HG03469 (cell line): ENCODE measurements at regions not wholly inside any gene's neighbourhood (a gene's known extent, or its start where the extent isn't known, plus 50 kb on each side); places are given as distances from the start of the nearest gene placed in this dataset.

ENCODE experiments used
- ATAC-seq: cut with Tn5 transposase; IDR thresholded peaks from one replicate; pipeline ENCODE4 v1.9.1; 2021; ENCODE audit warnings: mild to moderate bottlenecking, moderate library complexity, moderate number of reproducible peaks; ENCODE audit not compliant: unreplicated experiment

DNA sequence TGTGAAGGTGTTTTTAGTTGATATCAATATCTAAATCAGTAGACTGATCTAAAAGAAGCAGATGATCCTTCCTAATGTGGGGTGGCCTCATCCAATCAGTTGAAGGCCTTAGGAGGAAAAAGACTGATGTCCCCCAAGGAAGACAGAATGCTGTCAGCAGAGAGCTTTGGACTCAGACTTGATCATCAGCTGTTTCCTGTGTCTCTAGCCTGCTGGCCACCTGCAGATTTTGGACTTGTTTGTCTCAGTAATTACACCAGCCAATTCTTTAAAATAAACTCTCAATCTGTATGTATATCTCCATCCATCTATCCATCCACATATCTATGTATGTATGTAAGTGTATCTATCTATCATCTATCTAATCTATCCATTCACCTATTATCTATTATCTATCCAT is 301.3 kb downstream of the LPIN1 start:
- ATAC-seq = no peak

- no peak for ATAC-seq
These were observed 302.1 kb downstream of the LPIN1 start for GRCh38 chr2:12048550-12048949.

- ATAC-seq = peak; percentile 31
These were observed 304.0 kb downstream of the LPIN1 start for GRCh38 chr2:12050396-12050795.

- ATAC-seq = no peak
These were observed 305.4 kb downstream of the LPIN1 start for GRCh38 chr2:12051831-12052230.

DNA sequence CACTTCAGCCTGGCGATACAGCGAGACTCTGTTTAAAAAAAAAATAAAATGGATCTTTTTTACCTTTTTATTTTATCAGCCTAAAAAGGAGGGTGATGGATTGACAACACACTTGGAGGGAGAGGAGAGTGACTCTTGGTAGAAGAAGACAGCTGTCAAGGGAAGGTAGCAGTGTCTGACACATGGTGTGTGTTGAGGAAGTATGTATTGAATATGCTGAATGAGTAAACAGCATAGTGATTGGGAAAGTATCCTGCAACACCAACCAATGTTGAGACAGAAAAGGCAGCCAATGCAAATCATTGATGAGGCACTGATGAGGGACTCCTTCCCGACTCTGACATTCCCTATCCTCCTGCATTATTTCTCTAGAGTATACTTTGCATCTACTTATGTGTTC is 306.4 kb downstream of the LPIN1 start:
- no peak for ATAC-seq

DNA sequence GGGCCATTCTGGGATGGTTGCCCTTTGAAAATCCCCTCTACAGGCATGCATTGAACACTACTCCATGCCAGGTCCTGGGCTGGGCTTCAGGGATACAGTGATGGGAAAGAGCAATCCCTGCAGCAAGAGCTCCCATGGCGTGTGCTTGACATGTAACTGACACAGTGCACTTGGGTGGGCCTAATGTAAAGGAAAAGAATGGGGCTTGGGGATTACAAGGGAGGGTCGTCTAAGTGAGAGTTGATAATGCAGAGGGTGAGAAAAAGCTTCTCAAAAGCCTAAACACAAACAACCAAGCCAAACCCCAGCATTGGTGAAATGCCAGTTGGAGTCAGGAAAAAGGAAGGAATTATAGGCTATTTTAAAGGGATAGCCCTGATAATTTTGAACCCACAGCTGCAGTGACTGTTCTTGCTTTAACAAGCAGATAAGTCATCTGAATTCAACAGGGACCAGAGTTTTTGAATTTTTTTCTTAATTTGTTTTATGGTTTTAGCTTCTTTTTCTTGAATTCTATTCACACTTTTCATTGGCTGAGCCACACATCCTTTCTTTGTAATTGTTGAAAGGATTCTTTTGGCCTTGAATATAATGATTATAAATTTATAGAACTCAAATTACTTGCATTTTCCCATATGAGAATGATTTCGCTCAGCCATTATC is 308.7 kb downstream of the LPIN1 start:
- ATAC-seq = no peak

- ATAC-seq = peak; percentile 84
These were observed 311.2 kb downstream of the LPIN1 start for GRCh38 chr2:12057436-12058166.

GRCh38 chr2:12059616-12060441 is 313.4 kb downstream of the LPIN1 start:
- no peak for ATAC-seq

DNA sequence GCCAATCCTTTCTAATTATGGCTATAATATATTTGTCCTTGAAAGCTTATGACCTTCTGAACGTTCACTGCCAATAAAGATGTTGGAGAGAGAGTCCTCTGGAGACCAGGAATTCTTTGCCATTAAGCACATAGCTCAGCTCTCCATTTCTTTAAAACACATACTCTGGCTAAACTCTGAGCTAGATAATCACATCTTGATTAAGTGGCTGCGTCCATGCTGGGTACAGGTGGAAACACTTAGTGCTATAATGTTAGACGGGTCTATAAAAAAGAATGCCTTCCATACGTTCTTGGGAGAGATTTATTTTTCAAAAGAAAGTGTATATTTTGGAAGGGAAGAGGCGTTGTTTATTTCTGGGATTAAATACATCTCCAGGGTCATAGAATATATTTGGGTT is 314.5 kb downstream of the LPIN1 start:
- no peak for ATAC-seq

DNA sequence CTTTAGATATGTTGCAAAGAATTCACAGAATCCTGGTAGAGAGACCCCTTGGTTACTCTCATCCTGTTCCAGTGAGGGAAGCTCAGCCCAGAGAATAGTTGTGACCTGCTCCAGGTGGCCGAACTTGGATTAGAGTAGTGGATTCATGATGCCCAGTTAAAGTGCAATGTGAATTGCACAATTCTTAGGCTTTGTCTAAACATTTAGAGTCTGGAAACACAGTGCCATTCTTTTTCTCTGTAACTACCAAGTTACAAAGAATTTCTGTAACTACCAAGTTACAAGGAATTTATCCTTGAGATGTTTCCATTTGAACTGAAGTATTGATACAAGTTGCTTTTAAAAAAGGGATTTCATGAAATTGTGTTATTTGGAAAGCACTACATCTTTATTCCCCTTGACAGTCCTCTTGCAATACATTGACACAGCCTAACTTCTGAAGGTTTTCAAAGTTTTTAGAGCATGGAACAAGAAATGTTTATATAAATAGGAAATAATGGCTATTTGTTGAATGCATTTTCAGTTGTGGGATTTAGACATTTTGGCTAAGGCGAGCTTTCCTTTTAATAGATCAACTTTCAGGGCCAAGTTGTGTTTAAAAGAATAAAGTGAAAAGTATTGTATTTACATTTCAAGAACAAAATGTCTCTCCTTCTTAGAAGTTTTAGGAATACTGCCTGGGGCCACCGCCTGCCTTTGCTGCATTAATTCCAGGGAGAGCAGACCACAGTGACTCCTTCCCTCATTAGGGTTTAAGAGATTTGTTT is 315.0 kb downstream of the LPIN1 start:
- no peak for ATAC-seq

DNA sequence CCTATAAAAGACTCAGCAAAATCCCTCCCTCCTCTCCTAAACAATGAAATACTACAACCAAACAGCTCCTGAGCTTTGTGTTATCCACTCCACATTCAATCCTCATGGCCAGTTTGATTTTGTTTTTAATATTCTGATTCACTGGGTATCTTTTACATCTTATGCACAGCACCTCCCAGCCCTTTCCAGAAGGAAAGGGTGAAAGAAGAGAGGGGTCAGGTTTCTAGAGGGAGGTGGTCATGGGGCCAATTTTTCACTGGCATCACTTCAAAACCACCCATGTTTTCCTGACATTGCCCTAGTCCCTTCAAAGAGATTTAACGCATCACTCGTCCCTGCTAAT is 315.6 kb downstream of the LPIN1 start:
- no peak for ATAC-seq

DNA sequence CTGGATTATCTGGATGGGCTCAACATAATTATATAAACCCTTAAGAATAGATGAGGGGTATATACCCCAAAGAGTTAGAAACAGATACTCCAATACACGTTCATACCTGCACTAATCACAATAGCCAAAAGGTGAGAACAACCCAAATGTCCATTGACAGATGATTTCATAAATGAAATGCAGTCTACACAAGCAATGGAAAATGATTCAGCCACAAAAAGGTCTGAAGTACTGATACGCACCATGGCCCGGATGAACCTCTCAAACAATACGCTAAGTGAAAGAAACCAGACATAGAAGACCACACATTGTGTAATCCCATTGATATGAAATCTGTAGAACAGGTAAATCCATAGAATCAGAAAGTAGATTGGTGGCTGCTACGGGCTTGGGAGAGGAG is 316.8 kb downstream of the LPIN1 start:
- ATAC-seq = no peak

- ATAC-seq = no peak
These were observed 317.7 kb downstream of the LPIN1 start for GRCh38 chr2:12064153-12064552.

DNA sequence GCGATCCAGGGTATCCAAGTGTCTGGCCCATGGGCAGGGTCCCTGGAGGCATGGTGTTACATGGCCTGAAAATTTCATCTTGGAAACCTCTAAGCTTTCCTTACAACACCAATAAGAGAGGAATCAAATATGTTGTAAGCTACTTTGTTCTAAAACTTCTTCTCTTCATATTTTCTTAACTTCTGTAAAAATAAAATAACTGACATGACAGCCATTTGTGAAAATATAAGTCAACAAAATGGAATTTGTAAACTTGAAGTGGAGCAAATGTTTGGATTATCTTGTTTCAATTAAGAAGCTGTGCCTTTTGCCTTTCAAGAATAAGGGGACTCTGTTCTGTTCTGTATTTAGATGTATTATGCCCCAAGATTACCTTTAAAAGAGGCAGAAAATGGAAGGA is 319.7 kb downstream of the LPIN1 start:
- ATAC-seq = no peak

DNA sequence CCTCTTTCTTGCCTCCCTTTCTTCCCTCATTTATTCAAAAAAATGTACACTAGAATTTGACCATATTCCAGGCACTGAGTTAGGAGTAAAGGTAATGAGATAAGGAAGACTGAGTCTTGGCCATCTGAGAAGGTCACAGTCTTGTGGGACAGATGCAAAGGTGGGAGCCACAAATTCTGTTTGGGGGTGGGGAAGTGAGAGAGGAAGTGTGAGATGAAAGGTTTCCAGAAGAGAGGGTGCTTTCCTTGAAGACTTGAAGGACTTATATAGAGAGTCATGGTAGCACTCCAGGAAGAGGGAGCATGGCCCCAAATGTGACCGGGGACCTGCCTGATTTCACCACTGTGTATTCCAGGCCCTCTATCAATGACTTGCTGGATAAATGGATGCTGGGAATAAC is 320.6 kb downstream of the LPIN1 start:
- ATAC-seq = no peak

DNA sequence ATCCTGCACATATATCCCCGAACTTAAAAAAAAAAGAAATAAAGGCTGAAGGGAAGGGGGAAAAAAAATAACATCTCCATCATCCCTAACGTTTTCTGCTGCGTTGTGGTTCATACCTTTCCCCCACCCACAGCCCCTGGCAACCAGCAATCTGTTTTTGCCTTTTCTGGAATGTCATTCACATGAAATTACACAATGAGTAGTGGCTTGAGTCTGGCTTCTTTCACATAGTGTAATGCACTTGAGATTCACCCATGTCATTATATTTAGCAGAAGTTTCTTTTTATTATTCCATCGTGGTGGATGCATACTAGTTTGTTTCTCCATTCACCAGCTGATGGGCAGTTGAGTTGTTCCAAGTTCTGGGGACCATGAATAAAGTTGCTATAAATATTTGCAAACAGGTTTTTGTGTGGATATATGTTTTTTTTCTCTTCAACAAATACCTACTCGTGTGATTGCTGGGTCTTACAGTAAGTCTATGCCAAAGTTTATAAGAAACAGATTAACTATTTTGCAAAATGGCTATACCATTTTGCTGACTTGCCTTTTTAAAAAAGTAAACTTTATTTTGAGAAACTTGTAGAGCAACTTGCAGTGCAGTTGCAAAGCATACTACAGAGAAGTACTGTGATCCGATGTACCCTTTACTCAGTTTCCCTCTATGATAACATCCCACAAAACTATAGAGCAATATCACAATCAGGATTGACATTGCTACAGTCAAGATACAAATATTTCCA is 322.5 kb downstream of the LPIN1 start:
- no peak for ATAC-seq

DNA sequence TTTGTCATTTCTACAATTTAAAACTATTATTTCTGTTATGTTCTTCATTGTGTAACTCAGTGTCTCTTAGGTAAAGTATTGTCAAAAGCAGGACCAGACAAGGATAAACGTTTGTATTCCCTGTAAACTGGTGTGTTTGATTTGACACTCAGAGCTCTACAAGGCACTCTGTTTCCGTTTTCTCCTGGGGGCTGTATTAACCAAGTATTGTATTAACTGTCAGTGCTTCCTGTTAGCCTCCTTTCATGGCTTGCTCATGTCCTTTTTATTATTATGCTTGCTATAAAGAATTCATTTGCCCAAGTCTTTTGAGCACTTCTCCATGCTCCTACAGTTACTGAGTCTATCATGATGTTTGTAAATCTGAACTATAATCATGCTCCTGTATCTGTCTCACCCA is 323.7 kb downstream of the LPIN1 start:
- no peak for ATAC-seq

DNA sequence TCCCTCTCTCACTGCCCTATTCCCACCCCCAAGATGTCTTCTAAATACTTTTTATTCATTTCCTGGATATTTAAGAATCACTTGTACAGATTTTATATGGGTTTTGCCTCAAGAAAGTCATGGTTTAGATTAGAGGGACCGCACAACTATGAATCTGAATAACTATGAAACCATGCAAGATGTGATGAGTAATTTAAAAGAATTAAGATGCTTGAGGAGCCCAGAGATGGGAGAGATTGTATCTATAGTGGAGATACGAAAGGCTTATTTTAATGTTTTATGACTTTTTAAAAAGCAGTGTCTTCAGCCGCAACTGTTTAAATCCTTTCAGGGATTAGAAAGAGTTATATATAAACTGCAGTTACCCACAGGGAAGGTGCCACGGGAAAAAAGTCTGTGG is 324.1 kb downstream of the LPIN1 start:
- no peak for ATAC-seq

DNA sequence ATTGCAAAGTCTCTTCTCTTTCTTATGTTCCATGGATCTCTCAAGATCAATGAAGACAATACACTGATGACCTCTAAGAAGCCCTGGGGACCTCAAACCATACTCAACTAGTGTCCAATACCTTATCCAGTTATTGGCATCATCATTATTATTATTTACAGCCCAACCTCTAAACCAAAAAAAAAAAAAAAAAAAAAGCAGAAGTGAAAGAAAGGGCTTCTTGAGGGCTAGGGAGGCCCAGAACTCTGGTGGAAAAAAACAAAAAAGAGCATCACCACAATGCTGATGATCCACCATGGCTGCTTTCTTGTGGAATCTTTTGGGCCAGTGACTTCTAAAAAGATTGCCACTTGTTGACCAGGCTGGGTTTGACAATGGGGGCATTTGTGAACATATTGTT is 324.9 kb downstream of the LPIN1 start:
- peak; percentile 48 for ATAC-seq

DNA sequence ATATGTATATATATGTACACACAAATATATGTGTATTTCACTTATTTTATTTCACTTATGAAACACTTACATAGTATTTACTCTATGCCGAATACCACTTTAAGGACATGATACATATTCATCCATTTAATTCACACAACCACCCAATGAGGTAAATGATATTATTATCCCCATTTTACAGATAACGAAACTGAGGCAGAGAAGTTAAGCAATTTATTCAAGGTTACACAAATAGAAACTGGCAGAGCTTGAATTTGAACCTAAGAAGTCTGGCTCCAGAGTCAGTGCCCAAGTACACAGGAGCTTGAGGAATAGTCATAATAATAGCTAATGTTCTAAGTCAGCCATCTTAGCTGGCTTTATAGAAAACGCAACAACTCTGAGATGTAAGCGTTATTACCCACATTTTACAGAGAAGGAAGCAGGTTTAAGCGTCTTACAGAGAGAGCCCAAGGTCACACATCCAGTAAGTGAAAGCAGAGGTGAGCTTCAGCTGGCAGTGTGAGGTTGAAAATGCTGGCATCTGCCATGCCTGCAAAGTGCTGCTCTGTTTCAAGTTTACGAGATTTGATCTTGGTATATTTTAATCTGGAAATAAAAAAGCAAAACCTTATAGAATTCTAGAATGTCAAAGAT is 326.9 kb downstream of the LPIN1 start:
- ATAC-seq = no peak
